ENCODE measurements at regions not wholly inside any gene's neighbourhood (a gene's known extent, or its start where the extent isn't known, plus 50 kb on each side); places are given as distances from the start of the nearest gene placed in this dataset.

GRCh38 chr10:128296253-128297007 lies 170.2 kb upstream of the MKI67 start:
- ChIA-PET POLR2A (no interaction called here), CTCF (ENCODE audit: low intra/inter-chr PET ratio, low total read pairs) (no interaction called here)
- intact Hi-C loops (cut with micrococcal nuclease; ENCODE audit: unreplicated experiment) (no loop called here), in situ Hi-C loops (cut with HindIII; ENCODE audit: extremely low pct_ligation_motif_present, low pct_unique_long_range_greater_than_20kb) (no loop called here)
- 29% methylated on average over 13 of the region's 13 CpGs for WGBS (ENCODE audit: low lambda C conversion rate)
- Histone ChIP-seq H3K4me1 (ENCODE audit: insufficient read depth, low read length) (no peaks in the 10 kb centered on the region), H3K9ac (ENCODE audit: insufficient read depth, low read depth, low read length) (no peak overlapping the region), H3K27ac (ENCODE audit: extremely low read length, insufficient read depth, low read length) (no peak overlapping the region), H3K36me3 (replicated peaks in 1 of 2; ENCODE audit: control insufficient read depth in 1 of 2, insufficient read depth in 2 of 2, low read length in 2 of 2) (no peaks in the 10 kb centered on the region), H3K79me2 (ENCODE audit: insufficient read depth, low read length) (no peaks in the 10 kb centered on the region), H3K9me3 (ENCODE audit: low read length) (no peaks in the 10 kb centered on the region), H3K27me3 (ENCODE audit: control insufficient read depth in 1 of 2, insufficient read depth in 2 of 2, low read length in 2 of 2) (peaks cover 3 to 12% of the 10 kb centered on the region in 2 experiments; a peak in 3 of 5 replicates), H3K4me2 (ENCODE audit: low read depth, low read length) (no peak overlapping the region), H3K4me3 (replicated peaks in 1 of 3; ENCODE audit: insufficient read depth in 1 of 3, low read depth in 2 of 3, low read length in 3 of 3) (no peak overlapping the region), H4K20me1 (ENCODE audit: insufficient read depth, low read length) (no peaks in the 10 kb centered on the region), H2AFZ (ENCODE audit: low read length) (no peak overlapping the region)
- ATAC-seq = no peak
- no TSS peak for BruUV-seq (replicated peaks)
- DNase-seq (ENCODE audit: low spot score) = no peak
- TF ChIP-seq ZNF275 (CRISPR knock-in tag; IDR thresholded peaks at IDR 0.05; ENCODE audit: borderline replicate concordance) (no peak), AGO1 (IDR thresholded peaks at IDR 0.05; ENCODE audit: low read depth, low read length, poor library complexity, severe bottlenecking) (no peak), ZNF33A (CRISPR knock-in tag; IDR thresholded peaks at IDR 0.05; ENCODE audit: borderline replicate concordance) (no peak), NR2C2 (CRISPR knock-in tag; IDR thresholded peaks at IDR 0.05; ENCODE audit: borderline replicate concordance) (no peak), HMGXB3 (CRISPR knock-in tag; IDR thresholded peaks at IDR 0.05; ENCODE audit: borderline replicate concordance) (no peak), CREB1 (IDR thresholded peaks at IDR 0.05) (no peak), CREB1 (CRISPR knock-in tag; IDR thresholded peaks at IDR 0.05) (no peak), ZSCAN5A (CRISPR knock-in tag; IDR thresholded peaks at IDR 0.05; ENCODE audit: borderline replicate concordance) (no peak), BRD4 (CRISPR knock-in tag; IDR thresholded peaks at IDR 0.05) (no peak), ELK4 (CRISPR knock-in tag; IDR thresholded peaks at IDR 0.05; ENCODE audit: borderline replicate concordance) (no peak), JUN (CRISPR knock-in tag; IDR thresholded peaks at IDR 0.05) (no peak), ZMAT3 (CRISPR knock-in tag; conservative IDR thresholded peaks at IDR 0.05) (no peak)
- FAIRE-seq = no peak

All from HepG2 (cell line).